ENCODE measurements at regions not wholly inside any gene's neighbourhood (a gene's known extent, or its start where the extent isn't known, plus 50 kb on each side); places are given as distances from the start of the nearest gene placed in this dataset.

DNA sequence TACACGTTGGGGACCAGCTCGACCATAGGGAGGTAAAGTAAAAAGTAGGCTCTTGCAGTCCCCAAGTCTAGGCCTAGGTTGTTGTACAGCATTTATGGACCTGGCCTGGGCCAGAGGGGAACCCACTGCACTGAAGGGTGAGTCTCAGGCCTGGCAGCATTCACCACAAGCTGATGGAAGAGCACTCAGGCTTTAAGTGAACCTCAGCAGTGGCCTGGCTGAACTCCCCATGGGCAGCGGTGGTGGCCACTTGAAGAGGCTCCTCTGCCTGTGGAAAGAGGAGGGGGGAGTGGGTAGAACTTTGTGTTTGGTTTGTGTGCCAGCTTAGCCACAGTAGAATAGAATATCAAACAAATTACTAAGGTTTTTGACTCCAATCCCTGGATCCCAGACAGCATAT is 176.2 kb upstream of the PRMT6 start:
- ATAC-seq (ENCODE audit: low read depth) (no peak), DNase-seq (no peak)
- ChIA-PET POLR2A (no interaction called here), CTCF (no interaction called here)
- no peak overlapping the region for H3K27ac ChIP-seq (ENCODE audit: low read length in 2 of 2)
- H3K79me2 ChIP-seq (ENCODE audit: control insufficient read depth, insufficient read depth, low read length) = no peaks in the 10 kb centered on the region
- no peaks in the 10 kb centered on the region for H3K4me1 Mint-ChIP-seq
- no peaks in the 10 kb centered on the region for H3K9me3 ChIP-seq (ENCODE audit: control extremely low read depth in 1 of 3, control insufficient read depth in 2 of 3, insufficient read depth in 1 of 3, low read length in 2 of 3)
- no peak overlapping the region for H2AFZ ChIP-seq (ENCODE audit: insufficient read depth, low read depth, low read length, poor library complexity, severe bottlenecking)
- no peak overlapping the region for H3K4me2 ChIP-seq (replicated peaks; ENCODE audit: low read depth, low read length, poor library complexity, severe bottlenecking)
- 88% methylated on average over 2 of the region's 3 CpGs for WGBS (ENCODE audit: insufficient coverage)
- no peak overlapping the region for H3K4me3 ChIP-seq (ENCODE audit: control extremely low read depth in 1 of 5, extremely low read depth in 1 of 5, insufficient read depth in 1 of 5, low read depth in 2 of 5, low read length in 4 of 5)
- peaks cover 2% of the 10 kb centered on the region for H3K9me3 Mint-ChIP-seq (ENCODE audit: insufficient read depth)
- no peak for TF ChIP-seq EZH2 (IDR thresholded peaks at IDR 0.05; ENCODE audit: borderline replicate concordance, insufficient read depth, low read depth, low read length, poor library complexity, severe bottlenecking)
- TF ChIP-seq, protein P1, sequence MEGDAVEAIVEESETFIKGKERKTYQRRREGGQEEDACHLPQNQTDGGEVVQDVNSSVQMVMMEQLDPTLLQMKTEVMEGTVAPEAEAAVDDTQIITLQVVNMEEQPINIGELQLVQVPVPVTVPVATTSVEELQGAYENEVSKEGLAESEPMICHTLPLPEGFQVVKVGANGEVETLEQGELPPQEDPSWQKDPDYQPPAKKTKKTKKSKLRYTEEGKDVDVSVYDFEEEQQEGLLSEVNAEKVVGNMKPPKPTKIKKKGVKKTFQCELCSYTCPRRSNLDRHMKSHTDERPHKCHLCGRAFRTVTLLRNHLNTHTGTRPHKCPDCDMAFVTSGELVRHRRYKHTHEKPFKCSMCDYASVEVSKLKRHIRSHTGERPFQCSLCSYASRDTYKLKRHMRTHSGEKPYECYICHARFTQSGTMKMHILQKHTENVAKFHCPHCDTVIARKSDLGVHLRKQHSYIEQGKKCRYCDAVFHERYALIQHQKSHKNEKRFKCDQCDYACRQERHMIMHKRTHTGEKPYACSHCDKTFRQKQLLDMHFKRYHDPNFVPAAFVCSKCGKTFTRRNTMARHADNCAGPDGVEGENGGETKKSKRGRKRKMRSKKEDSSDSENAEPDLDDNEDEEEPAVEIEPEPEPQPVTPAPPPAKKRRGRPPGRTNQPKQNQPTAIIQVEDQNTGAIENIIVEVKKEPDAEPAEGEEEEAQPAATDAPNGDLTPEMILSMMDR (IDR thresholded peaks at IDR 0.05) = no peak
- no peaks in the 10 kb centered on the region for H3K27me3 Mint-ChIP-seq
- H3K36me3 ChIP-seq (replicated peaks in 1 of 2; ENCODE audit: control extremely low read depth in 1 of 2, control insufficient read depth in 1 of 2, extremely low read depth in 1 of 2, insufficient read depth in 2 of 2, low read length in 1 of 2) = no peaks in the 10 kb centered on the region
- H3K27ac Mint-ChIP-seq = no peak overlapping the region
- no peaks in the 10 kb centered on the region for H4K20me1 ChIP-seq (ENCODE audit: control insufficient read depth, insufficient read depth, low read length, poor library complexity, severe bottlenecking)
- peaks cover 0 to 5% (median 0%) of the 10 kb centered on the region in 4 experiments for H3K27me3 ChIP-seq (replicated peaks in 1 of 4; ENCODE audit: control extremely low read depth in 1 of 4, control insufficient read depth in 3 of 4, insufficient read depth in 4 of 4, low read length in 3 of 4)
- H3K9ac ChIP-seq (ENCODE audit: low read length) = no peak overlapping the region
- H3K4me3 Mint-ChIP-seq = no peak overlapping the region
- intact Hi-C loops (cut with micrococcal nuclease) = no loop called here
- H3K4me1 ChIP-seq (ENCODE audit: control insufficient read depth in 2 of 2, insufficient read depth in 2 of 2, low read length in 2 of 2) = no peaks in the 10 kb centered on the region

DNA sequence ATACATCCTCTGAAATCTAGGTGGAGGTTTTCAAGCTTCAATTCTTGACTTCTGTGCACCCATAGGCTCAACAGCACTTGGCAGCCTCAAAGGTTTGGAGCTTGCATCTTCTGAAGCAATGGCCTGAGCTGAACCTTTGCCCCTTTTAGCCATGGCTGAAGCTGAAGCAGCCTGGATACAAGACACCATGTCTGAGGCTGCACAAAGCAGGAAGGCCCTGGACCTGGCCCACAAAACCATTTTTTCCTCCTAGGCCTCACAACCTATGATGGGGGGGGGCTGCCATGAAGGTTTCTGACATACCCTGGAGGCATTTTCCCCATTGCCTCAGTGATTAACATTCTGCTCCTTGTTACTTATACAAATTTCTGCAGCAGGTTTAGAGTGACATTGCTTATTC is 173.3 kb upstream of the PRMT6 start:
- intact Hi-C loops (cut with micrococcal nuclease) = no loop called here
- Histone ChIP-seq H3K9ac (ENCODE audit: low read length) (no peak overlapping the region), H3K9me3 (ENCODE audit: control extremely low read depth in 1 of 3, control insufficient read depth in 2 of 3, insufficient read depth in 1 of 3, low read length in 2 of 3) (no peaks in the 10 kb centered on the region), H3K4me3 (ENCODE audit: control extremely low read depth in 1 of 5, extremely low read depth in 1 of 5, insufficient read depth in 1 of 5, low read depth in 2 of 5, low read length in 4 of 5) (no peak overlapping the region), H4K20me1 (ENCODE audit: control insufficient read depth, insufficient read depth, low read length, poor library complexity, severe bottlenecking) (no peaks in the 10 kb centered on the region), H3K36me3 (replicated peaks in 1 of 2; ENCODE audit: control extremely low read depth in 1 of 2, control insufficient read depth in 1 of 2, extremely low read depth in 1 of 2, insufficient read depth in 2 of 2, low read length in 1 of 2) (no peaks in the 10 kb centered on the region), H3K79me2 (ENCODE audit: control insufficient read depth, insufficient read depth, low read length) (no peaks in the 10 kb centered on the region), H3K4me2 (replicated peaks; ENCODE audit: low read depth, low read length, poor library complexity, severe bottlenecking) (no peak overlapping the region), H3K27me3 (replicated peaks in 1 of 4; ENCODE audit: control extremely low read depth in 1 of 4, control insufficient read depth in 3 of 4, insufficient read depth in 4 of 4, low read length in 3 of 4) (peaks cover 0 to 5% (median 0%) of the 10 kb centered on the region in 4 experiments), H2AFZ (ENCODE audit: insufficient read depth, low read depth, low read length, poor library complexity, severe bottlenecking) (no peak overlapping the region), H3K4me1 (ENCODE audit: control insufficient read depth in 2 of 2, insufficient read depth in 2 of 2, low read length in 2 of 2) (no peaks in the 10 kb centered on the region), H3K27ac (ENCODE audit: low read length in 2 of 2) (no peak overlapping the region)
- Mint-ChIP-seq H3K4me3 (no peak overlapping the region), H3K27me3 (no peaks in the 10 kb centered on the region), H3K4me1 (no peaks in the 10 kb centered on the region), H3K9me3 (ENCODE audit: insufficient read depth) (peaks cover 2% of the 10 kb centered on the region), H3K27ac (no peak overlapping the region)
- ChIA-PET POLR2A (no interaction called here), CTCF (no interaction called here)
- DNase-seq = no peak
- no peak for ATAC-seq (ENCODE audit: low read depth)
- TF ChIP-seq, protein P1 (IDR thresholded peaks at IDR 0.05) = no peak
- TF ChIP-seq EZH2 (IDR thresholded peaks at IDR 0.05; ENCODE audit: borderline replicate concordance, insufficient read depth, low read depth, low read length, poor library complexity, severe bottlenecking) = no peak
